ENCODE measurements at regions not wholly inside any gene's neighbourhood (a gene's known extent, or its start where the extent isn't known, plus 50 kb on each side); places are given as distances from the start of the nearest gene placed in this dataset.
"Not testable (repeated sequence)": the region's sequence is repeated elsewhere in the genome, so short reads cannot be mapped to it uniquely, and the experiment has no call there.

DNA sequence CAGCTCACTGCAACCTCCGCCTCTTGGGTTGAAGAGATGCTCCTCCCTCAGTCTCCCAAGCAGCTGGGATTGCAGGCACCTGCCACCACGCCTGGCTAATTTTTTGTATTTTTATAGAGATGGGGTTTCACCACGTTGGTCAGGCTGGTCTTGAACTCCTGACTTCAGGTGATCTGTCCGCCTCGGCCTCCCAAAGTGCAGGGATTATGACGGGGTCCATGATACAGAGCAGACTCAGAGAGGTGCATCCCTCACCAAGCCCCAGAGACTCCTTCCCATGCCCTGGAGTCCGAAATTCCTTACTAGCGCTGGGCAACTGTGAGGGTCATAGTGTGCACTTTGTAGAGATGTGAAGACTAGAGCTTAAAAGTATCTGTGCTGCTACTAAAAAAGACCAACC, 99.8 kb upstream of the IRX4 start:
- DNase-seq (ENCODE audit: low spot score), result not testable (repeated sequence)

DNA sequence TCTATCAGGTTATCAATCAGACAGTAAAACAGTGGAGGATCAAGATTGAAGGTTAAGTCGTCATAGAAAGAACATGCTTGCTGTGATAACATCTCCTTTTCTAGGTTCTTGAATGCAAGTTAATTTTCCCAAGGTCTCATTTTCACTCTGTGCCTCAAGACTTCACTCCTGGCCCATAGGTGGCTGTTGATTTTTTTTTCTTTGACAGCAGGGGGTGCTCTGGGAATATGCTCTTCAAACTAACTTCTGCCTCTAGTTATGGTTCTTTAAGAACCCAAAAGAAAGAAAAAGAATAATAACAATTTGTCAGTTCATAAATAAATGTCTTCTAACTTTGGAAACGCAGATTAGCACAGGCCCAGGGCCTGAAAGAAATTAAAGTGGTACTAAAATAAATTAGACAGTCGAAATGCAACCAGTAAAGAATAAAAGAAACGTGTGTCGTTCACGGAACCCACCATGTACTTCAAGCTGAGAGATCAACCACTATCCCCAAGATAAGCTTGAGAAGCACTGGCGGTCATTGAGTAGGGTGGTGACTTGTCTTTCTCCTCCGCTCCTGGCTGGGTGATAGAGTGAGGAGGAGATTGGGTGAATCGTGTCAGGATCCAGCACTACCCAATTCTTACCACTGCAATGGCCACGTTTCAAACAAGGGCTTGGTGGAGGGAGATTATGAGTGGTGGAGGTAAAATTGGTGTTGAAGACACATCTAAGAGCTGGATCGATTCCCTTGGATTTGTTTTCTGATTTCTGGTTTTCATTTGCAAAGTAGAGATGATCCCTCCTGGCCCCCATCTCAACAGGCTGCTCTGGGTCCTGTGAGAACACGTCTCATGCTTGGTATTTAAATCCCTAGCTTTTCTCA, 93.4 kb upstream of the IRX4 start:
- no peak for ATAC-seq
- DNase-seq (ENCODE audit: low spot score), result no peak

More for the DNA sequence above, 99.8 kb upstream of the IRX4 start:
- not testable (repeated sequence) for ATAC-seq

DNA sequence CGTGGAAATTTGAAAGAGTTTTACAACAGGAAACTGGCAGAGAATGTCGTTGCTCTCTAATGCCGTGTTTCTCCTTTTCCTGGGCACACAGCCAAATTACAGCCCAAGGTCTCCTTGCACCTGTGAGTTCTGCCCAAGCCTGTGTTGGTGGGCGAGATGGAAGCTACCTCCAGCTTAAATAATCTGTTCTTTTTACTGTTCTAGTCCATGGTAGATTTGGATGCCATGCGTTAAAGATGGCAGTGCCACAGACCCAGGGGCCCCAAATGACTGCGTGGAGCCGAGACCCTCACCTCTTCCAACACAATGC, 92.6 kb upstream of the IRX4 start:
- DNase-seq (ENCODE audit: low spot score), result no peak
- ATAC-seq, result no peak

DNA sequence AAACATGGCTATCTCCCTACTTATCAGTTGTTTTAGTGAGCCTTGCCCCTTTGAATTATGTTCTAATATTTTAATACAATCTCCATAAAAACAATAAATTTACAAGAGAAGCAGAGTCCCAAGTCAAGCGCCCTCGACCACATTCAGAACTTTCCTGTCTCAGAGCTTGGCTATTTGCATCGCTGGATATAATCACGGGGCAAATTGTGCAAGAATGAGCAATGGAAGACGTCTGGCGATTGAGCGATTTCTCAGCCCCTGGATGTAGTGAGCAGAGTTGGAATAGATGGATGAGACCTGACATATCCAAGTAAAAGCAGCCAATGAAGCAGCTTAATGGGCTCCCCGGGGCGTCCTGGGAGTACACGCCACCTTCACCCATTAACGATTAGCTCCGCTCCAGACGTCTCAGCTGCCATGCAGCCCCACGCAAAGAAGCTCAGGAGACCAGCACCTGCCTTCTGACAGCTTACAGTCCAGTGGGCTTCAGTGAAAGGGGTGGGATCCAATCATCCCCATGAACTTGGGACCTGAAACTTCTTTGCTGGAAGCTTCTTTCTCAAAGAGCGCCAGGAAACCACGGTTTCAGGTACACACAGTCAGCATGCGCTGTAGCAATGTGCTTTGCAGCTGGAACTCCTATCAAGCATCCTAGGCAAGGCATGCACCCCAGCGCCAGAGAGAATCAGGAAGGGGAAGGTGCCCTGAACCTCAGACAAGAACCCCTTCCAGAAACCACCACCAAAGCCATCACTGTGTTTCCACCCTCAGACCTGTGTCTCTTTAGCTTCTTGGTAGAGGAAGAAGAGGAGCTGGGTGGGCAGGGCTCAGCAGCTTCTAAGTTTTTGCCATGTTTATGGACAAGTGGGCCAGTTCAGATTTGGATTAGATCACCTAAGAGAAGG, 92.0 kb upstream of the IRX4 start:
- ATAC-seq (no peak), DNase-seq (ENCODE audit: low spot score) (no peak)

DNA sequence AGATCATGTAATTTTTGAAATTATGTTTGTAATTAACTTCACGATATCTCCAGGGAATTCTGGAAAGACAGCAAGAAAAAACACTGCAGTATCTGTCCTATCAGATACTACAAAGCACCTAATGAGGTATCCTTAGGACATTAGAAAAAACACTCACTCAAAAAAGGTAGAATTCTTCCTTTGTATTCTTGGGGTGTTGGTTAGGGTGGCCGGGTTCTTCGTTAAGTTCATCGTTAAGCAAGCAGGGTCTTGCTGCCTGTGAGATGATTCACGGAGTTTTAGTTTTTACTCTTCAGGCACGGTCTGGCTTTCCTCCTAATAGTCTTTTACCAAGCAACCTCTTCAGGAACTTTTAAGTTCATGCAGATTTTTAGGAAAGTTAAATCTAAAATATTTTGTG, 91.4 kb upstream of the IRX4 start:
- no peak for ATAC-seq
- no peak for DNase-seq (ENCODE audit: low spot score)

DNA sequence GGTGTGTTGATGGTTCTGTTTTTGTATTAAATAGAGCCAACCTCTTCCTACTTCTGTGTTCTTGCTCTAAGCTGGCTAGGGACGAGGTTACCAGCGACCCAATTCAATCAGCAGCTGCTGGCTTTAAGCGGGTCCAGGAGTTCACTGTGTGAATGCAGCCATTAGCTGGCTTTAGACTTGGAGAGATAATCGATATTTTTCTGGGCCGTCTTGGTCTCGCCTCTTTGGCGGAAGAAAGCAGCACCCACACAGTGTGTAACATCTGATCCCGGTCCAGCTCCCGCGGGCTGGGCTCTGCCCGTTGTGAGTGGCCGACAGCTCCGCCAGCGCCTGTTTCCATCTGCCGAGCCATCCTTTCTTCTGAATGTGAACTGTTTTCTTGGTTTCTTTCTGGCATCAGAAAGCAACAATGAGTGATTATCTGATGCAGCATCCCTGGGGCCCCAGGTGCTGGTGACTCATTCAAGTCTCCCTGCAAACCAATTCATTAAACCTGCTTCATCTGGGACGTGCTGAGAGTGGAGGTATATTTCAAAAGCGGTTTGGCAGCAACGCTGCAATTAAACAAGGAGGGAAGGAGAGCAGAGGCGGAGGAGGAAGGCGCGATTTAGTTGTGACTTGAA, 90.8 kb upstream of the IRX4 start:
- ATAC-seq (no peak), DNase-seq (ENCODE audit: low spot score) (no peak)

DNA sequence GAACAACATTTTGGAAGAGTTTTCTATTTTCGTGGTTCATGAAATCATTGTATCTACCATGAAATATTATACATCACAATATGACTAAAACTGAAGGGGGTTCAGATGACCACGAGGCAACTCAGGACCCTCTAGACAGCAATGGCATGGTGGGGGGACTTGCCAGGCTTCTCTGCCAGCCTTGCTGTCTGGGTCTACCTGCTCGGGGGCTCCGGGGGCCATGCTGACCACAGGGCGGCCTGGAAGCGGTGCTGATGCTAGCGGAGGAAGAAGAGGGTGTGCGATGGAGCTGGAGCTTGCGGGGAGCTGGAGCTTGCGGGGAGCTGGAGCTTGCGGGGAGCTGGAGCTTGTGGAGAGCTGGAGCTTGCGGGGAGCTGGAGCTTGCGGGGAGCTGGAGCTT, 89.2 kb upstream of the IRX4 start:
- DNase-seq (ENCODE audit: low spot score) (no peak), ATAC-seq (no peak)

DNA sequence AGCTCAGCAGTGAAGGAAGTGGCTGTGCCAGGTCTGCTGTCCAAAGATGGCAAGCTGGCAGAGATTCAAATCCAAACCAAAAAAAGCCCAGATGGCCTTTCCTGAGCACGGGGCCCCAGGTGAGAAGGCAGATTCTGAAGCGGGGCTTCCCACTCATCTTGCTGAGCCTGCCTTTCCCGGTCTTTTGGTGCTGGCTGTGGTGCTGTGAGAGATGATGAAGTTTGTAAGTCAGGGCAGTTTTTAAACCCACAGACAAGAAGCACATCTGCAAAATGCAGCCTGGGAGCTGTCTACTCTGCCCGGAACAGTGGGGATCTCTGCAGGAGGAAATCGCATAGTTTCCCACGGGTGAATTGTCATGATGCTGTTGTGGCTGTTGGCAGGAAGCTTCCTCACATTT, 85.0 kb upstream of the IRX4 start:
- ATAC-seq (no peak), DNase-seq (ENCODE audit: low spot score) (no peak)

DNA sequence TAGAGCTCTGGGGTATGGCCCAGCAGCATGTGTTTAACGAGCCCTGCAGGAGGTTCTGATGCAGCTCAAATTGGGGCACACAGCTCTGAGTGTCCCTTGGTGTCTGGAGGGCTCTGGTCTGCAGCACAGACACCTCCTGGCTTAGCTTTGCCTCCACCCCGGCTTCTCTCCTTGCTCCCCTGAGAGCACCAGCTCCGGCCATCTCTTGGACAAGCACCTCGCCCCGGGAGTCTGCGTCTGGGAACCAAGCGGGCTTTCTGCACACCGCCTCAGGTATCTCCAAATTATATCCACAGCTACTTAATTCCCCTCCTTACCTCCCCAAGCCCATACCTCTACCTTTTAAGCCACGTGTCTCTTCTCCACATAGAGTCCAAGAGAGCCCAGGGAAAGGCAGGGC, 83.7 kb upstream of the IRX4 start:
- ATAC-seq (no peak), DNase-seq (ENCODE audit: low spot score) (no peak)

DNA sequence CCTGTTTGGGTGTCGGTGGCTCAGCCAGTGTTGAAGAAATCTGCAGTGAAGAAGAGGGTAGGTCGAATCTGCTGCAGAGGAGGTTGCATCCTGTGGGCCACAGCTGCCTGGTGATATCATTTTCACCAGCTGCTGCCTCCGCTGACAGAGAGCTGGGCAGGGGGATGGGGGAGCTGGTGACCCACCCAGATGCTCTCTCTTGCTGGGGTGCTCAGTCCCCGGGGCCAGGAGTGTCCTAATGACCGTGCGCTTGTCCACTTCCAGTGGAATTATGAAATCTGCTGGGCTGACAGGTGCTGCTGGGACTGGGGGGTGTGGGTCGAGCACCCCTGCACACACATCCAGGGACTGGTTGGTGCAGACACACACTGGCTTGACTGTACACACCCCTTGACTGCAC, 83.2 kb upstream of the IRX4 start:
- ATAC-seq (no peak), DNase-seq (ENCODE audit: low spot score) (no peak)

DNA sequence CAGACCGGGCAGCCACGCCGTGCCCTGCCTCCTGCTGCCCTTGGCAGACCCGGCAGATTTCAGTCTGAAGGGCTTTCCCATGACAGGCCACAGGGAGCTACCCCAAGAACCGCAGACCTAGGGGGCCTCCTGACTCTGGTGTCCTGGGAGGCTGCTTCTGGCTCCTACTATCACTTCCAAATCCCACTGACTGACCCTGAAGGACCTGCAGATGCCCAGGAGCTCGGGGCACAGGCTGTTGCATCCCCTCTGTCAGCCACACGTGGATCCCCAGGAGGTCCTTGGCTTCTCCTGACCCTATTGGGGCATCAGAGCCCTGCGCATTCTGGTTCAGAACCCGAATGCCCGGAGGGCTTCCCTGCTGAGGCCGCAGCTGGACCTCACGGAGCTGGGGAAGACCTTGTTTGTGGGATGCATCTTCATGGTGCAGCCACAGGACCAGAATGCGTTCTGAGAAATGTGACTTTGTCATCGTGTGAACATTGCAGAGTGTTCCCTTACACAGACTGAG, 81.3 kb upstream of the IRX4 start:
- ATAC-seq, result no peak
- no peak for DNase-seq (ENCODE audit: low spot score)

DNA sequence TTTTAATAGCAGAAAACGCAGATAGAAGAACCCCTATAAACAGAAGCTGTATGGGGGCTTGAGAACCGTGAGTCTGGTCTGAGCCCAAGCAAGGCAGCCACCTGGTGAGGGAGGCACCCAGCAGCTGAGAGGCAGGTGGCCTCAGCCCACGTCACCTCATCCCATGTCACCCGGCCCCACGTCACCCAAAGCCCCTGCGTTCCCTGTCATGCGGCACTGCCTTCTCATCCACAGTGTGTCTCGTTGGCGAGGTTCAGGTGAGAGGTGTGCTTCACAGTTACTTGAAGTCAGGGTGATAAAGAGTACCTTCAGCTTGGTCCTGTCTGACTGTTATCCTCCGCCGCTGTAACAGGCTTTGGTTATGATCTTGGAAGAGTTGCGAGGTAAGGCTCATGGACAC, 80.6 kb upstream of the IRX4 start:
- no peak for ATAC-seq
- DNase-seq (ENCODE audit: low spot score), result no peak

DNA sequence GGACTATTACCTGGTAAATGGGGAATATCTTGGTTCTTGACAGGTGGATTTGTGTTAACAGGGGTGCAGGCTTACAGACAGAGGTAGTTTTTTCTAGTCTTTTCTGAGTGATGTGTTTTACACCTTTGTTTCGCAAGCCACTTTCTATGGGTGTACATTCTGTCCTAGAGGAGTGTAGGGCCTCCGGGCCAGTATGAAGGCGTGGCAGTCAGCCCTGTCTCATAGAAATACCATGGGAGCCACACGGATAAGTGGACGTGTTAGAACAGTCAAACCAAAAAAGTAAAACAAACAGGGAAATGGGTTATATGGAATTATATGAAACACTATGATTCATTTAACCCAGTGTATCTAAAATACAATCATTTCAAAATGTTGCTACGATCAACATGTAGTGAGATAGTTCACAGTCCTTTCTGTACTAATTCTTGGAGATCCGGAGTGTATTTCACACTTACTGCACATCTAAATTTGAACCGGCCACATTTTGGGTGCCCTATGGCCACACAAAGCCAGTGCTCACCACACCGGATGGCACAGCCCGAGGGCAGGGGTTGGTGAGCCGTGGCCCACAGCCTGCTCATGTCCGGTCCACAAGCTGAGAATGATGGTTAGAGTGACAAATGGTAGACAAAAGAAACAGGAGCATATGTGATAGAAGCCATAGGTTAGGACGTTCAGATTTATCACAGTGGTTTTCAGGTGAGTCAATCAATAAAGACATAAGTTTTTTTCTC, 80.1 kb upstream of the IRX4 start:
- DNase-seq (ENCODE audit: low spot score) (no peak), ATAC-seq (no peak)

DNA sequence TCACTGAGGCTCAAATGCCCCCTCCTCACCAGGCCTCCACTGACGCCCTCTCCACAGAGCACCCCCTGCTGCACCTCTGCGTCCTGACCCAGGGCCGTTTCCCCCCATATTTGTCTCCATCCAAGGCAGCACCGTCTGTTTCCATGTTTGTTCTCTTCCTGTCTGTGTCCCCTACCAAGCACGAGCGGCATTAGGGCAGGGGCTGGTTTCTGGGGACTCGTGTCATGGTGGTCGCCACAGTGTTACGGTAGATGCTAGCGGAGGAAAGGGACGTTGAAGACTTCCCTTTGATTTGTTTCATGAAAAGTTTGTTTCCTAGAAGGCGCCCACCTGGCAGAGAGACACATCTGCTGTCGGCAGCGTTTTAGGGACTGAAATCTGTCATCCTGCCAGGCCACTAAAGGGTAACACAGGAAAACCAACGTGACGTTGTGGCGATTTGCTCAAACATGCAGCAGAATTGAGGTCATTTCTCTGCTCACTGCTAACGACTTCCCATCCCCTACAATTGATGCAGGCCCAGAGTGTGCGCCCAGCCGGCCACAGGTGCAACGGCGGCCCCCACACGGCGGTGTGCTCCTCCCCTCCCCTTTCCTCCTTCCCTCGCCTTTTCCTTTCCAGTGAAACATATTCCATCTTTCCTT, 79.3 kb upstream of the IRX4 start:
- DNase-seq (ENCODE audit: low spot score) (no peak), ATAC-seq (no peak)

DNA sequence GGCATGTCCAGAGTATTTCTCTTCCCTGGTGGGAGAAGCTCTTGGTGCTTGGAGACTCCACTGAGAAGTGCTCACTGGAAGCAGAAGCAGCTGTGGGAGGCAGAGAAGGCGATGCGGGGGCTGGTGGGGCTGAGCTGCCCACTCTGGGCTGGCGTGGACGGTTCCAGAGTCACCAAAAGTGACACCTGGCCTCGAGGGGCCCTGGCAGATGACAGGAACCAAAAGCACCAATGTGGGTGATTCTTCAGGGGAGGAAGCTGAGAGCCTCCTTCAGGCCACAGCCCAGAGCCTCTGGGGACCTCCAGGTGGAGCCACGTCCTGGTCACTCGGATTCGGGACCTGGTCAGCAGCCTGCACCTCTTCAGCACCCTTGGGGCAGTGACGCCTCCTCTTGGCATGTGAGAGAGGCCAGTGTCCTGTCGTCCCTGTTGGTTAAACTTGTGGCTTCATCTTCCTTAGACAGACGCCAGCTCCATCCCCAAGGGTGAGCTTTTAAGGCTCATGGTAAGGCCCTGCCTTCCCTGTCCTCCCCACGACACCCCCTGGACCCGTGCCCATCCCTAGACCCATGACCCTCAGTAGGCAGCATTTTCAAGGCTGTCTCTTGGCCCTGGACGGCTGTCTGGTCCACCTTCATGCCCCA, 78.7 kb upstream of the IRX4 start:
- ATAC-seq (no peak), DNase-seq (ENCODE audit: low spot score) (no peak)

DNA sequence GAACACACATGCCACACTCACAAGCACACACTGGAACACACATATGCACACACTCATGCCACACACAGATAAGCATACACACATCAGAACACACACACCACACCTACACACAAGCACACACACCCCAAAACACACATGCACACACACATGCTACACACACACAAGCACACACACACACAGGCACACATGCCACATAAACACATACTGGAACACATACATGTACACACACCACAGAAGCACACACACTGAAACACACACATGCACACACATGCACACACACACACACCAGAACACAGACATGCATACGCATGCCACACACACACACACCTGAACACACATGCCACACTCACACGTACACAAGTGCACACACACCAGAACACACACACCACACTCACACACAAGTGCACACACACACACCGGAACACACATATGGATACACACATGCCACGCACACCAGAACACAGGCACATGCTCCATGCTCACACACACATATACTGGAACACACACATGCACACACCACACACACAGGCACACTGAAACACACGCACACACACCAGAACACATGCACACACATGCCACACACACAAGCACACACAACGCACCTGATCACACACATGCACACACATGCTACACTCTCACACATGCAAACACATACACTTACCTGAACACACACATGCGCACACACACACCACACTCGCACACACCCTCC, 78.0 kb upstream of the IRX4 start:
- ATAC-seq, result no peak
- no peak for DNase-seq (ENCODE audit: low spot score)

DNA sequence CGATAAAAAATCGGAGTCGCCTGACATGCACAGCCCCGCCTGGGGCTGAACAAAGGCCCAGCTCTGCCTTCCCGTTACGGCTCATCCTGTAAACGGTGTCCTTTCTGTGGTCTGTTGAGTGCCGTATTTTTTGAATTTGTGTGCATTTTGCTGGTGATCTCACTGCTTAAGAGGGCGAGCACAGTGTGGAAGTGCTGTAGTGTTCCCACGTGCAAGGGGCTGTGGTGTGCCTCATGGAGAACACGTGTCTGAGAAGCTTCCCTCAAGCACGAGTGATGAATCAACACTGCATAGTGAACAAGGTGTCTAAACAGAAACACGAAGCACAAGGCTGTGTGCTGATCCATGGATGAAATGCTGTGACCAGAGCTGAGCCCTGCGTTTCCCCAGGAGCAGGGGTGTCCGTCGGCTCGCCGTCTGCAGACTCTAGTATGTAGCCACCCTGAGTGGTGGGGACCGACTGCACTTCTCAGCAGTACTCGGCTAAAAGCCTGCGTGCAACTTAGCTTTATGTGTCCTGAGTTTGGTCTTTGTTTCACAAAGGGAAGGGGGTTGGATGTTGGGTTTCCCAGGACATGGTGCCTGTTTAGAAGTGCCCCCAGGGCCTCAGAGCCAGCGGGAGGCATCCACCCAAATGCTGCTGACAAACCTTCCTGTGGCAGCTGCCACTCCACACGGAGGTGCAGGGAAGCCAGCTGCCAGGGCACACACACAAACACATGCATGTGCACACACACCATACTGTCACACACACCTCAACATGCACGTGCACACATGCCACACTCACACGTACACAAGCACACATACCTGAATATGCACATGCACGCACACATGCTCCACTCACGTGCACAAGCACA, 77.2 kb upstream of the IRX4 start:
- no peak for ATAC-seq
- DNase-seq (ENCODE audit: low spot score), result no peak

DNA sequence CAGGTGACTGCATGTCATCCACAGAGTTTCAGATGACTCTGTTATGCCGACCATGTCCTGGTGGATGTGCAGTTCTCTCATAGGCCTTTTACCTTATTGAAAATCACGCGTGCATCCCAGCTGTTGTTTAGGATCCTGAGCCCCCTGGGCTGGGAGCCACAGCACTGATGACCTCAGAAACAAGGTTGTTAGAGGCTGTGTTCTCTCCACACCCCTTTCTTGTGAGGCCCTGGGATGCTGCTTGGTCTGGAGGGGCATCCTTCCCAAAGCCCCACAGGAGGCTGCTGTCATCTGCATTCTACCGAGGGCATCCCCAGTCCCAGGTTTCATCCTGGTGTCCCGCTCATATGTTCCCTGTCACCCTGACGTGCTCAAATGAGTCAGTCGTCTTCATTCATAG, 76.5 kb upstream of the IRX4 start:
- DNase-seq (ENCODE audit: low spot score) (no peak), ATAC-seq (no peak)
